ENCODE measurements at regions not wholly inside any gene's neighbourhood (a gene's known extent, or its start where the extent isn't known, plus 50 kb on each side); places are given as distances from the start of the nearest gene placed in this dataset.

DNA sequence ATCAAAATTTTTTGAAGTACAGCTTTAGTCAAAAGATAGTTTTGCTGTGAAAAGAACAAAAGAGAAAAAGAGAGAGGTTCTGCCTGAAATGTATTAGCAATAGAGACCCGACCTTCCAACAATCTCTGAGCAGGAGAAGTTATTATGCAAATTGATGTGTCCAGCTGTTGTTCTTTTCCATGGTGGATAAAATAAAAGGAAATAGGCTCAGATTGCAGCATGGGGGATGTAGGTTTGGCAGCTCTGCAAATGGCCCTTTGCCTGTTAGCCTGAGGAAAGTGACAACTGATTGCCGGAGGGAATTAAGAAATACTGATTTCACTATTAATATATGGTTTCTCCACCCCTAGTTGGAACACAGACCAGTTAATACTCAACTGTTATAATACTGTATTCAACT, 1283.2 kb upstream of the NXPH2 start:
- DNase-seq: no peak

DNA sequence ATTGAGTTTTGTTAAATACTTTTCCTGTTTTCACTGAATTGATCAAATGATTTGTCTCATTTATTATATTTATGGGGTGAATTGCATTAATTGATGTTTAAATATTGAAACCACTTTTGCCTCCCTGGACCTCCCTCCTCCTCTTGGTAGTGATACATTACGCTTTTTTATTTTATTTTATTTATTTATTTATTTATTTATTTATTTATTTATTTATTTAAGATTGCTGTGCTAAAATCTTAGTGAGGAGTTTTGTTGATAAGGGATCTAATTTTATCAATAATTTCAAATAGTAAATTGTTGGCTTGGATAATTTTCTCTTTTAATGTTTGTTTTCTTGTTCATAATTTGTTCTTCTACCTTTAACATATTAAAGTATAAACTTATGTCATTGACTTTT, 1281.0 kb upstream of the NXPH2 start:
- DNase-seq: no peak

DNA sequence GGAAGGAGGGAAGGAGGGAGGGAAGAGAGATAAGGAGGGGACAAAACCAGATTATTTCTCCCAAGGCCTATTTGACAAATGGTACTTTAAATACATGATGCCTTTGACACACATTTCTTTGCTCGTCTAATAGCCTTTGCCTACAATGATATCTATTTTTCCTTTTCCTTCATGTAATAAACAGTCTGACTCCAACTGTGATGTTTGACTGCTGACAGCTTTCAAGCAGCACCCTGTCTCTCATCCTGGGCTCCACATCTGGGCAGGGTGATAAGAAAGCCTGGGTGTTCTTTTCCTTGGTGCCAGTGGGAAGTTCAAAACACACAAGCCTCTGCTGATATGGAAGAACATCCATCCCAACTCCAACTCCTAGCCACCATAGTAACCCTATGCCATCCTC, 1277.7 kb upstream of the NXPH2 start:
- no peak for DNase-seq

DNA sequence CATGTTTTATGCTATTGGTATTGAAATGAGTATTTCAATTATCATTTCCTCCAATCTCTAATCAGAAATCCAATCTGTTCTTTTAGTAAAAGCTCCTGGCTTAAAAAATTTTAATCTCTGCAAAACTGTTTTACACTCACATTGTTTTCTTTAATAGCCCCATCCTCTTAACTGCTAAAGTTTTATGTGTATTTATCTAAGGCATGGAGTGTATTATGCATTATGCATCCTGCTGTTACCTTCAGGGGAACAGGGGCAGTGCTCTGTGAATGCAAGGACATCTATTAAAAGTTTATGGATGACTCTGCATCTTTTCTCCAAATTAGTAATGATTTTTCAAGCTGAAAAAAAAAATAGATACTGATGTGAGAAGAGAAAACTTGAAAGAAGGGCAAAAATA, 1261.6 kb upstream of the NXPH2 start:
- DNase-seq: no peak

DNA sequence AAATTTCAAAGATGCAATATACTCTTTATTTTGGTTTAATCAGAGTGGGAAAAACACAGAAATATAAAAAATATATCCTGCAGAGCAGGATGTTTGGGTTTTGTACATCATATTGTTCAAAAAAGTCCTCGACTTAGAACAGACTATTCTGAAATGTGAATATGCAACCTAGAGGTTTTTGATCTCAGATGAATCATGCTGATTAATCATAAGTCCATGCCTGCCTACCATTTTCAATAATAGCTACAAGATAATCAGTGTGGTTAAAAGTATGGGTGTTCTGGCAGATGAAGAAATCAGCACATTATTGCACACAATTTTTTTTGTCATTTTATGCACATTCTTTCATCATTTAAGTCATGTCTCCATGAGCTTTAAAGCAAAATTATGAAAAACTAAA, 1261.0 kb upstream of the NXPH2 start:
- DNase-seq: no peak

DNA sequence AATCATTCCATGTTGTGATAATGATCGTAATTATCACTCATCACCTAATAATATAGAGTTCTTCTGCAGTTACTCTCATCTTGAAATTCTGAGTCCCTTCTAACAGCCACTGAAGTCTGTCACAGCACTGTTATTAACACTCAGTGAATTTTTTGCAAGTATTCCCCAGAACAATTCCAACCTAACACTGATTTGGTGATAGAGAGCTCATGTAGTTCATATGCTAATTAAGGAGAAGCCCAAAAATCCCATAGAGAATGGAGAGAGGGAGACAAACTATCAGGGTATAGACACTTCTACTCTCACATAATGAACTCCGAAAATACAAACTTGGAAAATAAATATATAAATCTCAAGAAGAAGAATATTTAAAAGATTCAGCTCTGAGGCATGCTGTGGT, 1253.4 kb upstream of the NXPH2 start:
- DNase-seq: no peak

DNA sequence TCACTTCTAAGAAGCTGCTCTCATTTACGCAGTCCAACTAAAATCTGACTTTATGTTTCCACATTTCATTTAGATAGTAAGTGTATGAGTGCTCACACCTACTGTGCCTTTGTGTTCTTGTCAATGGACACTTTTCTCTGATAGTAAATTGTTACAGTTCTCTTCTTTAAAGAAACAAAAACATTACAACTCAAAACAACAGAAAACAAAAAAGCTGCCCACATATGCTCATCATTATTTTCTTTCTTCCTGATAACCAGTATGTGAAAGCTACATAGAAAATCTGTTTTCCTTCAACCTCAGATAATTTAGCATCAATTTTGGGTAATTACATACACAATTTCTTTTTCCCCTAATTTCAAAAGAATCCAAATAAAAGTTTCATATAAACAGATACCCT, 1247.8 kb upstream of the NXPH2 start:
- DNase-seq: no peak

DNA sequence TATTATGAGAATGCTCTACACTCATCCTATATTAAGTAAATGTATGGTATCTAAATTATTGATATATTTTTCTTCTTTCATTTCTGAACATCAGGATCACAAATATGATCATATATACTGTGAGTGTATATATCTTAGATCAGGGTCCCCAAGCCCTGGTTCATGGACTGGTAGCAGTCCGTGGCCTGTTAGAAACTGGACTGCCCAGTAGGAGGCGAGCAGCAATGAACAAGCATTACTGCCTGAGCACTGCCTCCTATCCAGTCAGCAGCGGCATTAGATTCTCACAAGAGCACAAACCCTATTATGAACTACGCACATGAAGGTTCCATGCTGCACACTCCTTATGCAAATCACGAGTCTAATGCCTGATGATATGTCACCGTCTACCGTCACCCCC, 1247.1 kb upstream of the NXPH2 start:
- DNase-seq: no peak

DNA sequence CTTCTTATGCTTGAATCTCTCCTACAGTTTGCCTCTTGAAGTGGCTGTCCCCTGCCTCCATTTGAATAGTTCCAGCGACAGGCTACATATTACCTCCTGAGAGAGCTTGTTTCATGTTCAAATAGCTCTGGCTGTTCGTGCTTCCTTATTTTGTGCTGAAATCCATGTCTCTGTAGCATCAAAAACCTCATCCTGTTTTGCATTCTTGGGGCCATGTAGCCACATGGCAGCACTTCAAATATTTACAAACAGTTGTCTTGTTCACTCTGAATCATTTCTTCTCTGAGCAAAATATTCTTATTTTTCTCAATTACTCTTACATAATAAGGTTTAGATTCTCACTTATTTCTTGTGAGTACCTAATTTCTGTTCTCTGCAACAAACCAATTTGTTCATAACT, 1243.1 kb upstream of the NXPH2 start:
- DNase-seq: no peak

DNA sequence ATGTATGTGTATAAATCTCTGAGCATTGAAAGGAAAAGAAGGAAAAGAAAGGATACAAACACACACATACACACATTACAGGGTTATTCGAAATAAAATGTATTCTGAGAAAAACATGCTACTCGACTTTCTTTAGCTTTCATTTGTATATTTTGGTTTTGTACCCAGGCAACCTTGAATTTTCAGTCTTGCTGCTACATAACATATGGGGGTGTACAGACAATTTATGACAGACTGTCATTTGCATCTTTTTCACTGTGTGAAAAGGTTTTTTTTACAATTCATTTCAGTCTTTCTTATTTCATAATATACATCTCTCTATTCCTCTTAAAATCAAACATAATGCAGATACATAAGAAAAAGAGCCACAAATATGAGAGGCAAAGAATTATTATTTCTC, 1238.4 kb upstream of the NXPH2 start:
- no peak for DNase-seq

DNA sequence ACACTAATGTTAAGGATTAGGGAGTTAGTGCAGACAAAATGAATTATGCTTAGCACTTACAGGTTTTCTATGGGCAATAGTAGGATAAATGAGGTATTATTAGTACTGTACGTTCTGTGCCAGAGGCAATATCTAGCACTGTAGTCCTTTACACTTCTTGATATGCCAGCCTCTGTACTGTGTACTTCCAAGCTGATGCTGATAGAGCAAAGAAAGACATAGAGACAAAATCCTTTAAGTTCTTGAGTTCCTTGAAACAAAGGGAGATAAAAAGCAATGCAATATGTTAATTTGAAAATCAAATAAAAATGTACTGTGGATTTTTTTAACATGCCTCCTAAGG, 1234.0 kb upstream of the NXPH2 start:
- no peak for DNase-seq

DNA sequence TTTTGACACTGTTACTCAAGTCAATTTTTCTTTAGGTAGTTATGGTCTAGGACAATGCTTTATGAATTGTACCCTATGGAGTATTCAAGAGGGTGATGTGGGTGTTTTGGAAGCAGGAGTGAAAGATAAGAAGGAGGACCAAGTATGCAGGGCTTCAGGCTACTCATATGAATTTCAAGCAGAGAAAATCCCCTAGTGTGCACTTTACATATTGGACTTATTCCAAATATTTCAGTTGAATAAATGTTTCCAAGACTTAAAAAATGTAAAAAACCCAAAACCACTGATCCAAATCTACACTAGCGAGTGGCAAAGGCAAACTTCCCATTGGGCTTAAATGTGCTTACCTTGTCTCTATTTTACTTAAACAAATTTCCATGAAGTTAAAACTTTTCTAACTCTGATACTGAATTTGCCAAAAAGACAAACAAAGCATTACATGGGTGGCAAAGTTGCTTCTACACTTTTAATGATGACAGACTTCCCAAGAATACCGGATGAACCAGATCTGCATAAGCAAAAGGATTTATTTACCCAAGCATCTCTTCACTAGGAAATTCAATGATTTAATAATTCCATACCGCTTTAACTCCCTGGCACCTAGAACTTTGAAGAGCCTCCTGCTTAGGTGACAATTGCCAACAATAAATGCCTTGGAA, 1233.5 kb upstream of the NXPH2 start:
- no peak for DNase-seq

DNA sequence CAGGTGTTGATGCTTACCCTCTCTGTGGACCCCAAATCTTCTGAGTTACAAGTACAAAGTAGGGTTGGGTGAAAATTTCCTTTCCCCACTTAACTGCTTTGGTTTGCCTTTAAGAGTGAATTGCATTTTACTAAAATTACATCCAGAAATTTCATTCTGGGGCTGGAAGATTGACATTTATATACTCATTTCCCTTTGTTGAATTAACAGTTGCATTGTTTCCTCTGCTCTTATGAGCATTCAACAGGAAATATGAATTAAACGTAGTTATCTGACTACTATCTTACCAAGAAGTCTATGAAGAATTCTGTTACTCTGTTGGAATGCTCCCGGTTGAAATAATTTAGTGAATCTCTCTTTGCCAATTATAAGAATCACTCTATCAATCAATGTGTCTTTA, 1231.1 kb upstream of the NXPH2 start:
- no peak for DNase-seq

DNA sequence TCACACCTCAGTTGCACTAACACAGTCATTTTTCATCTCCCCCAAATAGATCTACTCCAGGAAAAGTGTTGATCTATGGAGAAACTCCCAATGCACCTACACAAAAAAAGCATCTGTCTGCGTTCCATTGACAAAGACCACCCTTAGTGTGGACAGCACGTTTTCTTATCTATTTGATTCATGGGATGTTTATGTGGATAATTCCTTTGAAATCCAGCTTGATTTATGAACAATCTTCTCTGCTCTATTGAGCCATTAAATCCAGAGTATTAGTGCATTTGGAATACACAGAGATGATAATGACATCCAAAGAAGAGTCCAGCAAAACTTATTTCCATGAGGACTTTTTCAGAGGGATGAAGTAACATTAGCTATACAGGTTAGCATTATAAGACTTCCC, 1221.9 kb upstream of the NXPH2 start:
- no peak for DNase-seq

DNA sequence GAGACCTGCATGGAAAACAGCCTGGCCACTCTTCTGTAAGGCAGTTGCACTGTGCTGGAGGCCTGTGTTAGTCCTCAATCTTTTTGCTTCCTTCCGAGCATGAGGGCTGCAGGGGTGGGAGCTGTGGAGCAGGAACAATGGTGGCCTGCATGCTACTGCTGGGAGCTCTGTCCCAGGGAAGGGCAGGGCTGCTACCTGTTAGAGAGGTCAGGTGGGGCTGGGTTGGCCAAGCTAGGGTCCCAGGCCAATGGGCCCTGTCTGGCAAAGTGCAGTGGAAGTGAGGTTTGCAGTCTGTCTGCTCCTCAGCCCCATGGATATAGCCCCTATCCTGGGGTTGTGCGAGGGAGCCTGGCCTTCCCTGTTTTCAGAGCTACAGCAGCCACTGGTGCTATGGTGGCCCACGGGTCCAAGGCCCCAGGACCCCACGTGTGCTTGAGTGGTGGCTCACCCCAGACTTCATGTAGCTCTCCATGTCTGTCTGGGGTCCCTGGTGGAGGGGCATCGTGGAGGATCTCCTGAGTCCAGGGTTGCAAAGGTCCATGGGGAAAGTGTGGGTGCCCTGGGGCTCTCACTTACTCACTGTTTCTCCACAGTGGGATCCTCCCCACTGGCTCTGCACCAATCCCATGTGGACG, 1212.6 kb upstream of the NXPH2 start:
- no peak for DNase-seq

DNA sequence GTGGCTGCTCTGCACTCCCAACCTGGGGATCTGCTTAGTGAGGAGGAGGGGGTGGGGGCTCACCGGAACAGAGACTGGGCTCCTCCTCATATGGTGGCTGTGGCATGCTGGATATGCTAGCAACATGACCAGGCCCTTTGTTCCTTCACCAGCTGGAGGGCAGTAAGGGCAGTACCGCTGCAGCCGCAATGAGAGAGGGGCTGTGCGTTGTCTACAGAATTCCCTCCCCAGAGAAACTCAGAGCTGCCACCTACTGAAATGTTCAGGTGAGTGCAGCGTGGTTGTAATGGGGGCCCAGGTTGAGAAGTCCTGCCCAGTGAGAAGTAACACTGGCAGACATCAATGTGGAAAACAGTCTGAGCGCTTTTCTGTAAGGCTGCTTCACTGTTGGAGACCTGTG, 1211.9 kb upstream of the NXPH2 start:
- DNase-seq: no peak

DNA sequence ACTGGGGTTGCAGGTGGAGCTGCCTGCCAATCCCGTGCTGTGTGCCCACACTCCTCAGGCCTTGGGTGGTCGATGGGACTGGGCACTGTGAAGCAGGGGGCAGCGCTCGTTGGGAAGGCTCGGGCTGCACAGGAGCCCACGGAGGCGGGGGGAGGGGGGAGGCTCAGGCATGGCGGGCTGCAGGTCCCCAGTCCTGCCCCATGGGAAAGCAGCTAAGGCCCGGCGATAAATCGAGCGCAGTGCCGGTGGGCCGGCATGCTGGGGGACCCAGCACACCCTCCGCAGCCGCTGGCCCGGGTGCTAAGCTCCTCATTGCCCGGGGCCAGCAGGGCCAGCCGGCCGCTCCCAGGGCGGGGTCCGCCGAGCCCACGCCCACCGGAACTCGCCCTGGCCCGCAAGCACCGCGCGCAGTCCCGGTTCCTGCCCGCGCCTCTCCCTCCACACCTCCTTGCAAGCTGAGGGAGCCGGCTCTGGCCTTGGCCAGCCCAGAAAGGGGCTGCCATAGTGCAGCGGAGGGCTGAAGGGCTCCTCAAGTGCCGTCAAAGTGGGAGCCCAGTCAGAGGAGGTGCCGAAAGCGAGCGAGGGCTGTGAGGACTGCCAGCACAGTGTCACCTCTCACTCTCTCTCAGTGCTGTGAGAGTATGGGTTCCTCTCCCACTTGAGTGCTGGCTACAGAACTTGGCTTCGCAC, 1210.6 kb upstream of the NXPH2 start:
- DNase-seq: no peak

DNA sequence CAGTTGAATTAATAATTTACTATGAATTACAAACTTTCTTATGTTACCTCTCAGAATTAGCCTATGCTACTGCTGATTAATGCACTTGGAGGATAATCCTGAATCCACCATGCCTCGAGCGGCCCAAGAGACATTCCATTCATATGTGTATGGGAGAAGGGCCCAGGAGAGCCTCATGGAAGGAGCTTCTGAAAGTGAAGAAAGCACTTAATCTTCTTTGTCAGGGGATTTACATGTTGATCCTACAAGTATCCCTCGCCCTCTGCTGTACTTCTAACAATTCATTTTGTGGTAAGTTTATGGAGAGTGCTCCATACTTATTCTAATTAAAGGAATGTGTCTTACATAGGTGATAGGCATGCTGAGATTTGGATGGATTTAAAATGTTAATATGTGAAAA, 1189.1 kb upstream of the NXPH2 start:
- no peak for DNase-seq

DNA sequence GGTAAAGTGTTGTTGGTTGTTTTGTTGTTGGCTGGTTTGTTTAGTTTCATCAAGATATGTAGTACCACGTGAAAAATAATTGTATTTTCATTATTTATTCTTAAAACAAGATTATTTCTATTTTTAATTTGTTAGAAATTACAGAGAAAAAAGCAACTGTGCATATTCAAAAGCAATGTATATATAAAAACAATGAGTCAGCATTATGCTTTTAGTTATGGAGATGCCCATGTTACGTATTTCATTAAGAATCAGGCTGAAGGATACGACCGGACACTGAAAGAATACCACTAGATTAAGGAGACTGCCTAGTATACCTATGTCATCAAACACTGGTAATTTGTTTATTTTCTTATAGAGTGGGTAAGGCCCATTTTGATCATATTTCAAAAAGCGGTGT, 1188.4 kb upstream of the NXPH2 start:
- DNase-seq: no peak

DNA sequence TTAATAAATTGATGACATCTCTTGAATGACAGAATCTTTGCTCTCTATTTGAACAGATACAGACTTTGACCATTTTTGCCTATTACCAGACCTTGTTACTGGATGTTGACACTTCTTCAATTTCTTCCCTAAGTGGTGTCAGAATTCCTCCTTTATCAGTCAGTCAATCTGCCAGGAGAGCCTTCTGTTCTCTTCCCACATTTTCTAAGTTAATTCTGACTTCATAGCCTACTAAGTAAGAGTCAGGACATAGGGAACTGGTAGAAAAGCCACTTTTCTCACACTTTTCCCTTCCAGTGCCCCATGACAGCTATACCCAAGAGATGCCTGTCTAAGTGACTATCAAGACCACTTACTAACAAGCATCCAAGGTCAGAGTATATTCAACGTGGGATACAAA, 1187.5 kb upstream of the NXPH2 start:
- DNase-seq: no peak

DNA sequence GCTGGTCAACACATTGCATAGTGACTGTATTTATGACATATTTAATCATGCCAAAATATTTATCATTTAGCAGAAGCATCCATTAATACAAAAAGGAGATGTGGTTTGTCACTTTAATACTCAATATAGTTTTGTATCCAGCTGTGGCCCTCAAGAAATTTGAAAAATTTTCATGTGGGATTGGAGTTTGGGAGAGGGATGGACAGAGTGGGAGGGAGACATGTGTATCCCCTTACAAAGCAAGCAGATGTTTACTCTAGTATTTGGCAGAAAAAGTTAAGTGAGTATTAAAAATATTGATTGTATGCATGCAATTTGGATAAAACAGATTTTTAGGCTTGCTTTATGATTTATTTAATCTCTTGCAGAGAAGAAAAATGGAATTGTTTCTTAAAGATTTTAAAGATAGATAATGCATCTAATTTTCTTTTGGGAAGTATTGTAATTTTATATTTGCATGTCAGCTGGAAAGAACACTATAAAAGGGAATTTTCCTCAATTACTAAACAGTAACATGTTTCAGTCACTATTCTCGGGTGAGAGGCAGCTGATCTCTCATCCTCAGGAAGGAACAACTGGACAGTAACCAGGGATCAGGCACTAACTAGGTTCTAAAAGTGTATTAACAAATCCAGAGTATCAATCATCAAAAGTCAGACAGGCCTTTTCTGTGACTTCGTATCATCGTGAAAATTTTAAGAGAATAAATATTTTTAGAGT, 1184.7 kb upstream of the NXPH2 start:
- DNase-seq: no peak

DNA sequence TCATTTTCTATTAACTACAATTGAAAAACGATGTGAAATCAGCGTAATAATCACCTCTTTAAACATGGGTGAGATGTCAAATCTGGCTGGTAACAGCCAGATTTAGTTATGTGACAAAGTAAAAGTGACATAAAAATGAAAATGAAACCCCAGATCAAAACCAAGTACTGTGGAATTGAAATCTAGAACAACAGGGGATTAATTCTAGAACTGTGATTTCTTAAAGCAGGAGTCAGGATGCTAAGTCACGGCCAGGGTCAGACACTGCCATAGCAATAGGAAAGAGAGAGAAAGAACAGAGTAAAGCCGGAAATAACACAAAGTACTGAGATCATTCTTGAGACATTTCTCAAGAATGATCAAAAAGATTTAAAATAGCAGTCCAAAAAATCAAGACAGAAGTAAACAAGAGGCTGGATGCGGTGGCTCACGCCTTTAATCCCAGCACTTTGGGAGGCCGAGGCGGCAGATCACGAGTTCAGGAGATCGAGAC, 1183.7 kb upstream of the NXPH2 start:
- DNase-seq: no peak

Measured in anterior cingulate cortex (tissue), 58 donors.